Breast epithelium (tissue), 3 donors: ENCODE measurements at regions not wholly inside any gene's neighbourhood (a gene's known extent, or its start where the extent isn't known, plus 50 kb on each side); places are given as distances from the start of the nearest gene placed in this dataset.

Source experiments
- CTCF ChIP-seq, 3 donors: fragments of 450-650 bp; IDR thresholded peaks; one replicate each; pipeline ENCODE4 v1.5.1; 2016 to 2017; ENCODE audit warnings: antibody characterized with exemption in 3 of 3, mild to moderate bottlenecking in 3 of 3, moderate library complexity in 3 of 3
- POLR2A ChIP-seq: fragments of 450-650 bp; IDR thresholded peaks from one replicate; pipeline ENCODE4 v1.6.1; 2016; ENCODE audit warnings: antibody characterized with exemption, mild to moderate bottlenecking, moderate library complexity
- POLR2AphosphoS5 ChIP-seq, 3 donors: sonication (generic); formaldehyde crosslinking; IDR thresholded peaks; one replicate each; pipeline ENCODE4 v1.6.1; 2017; ENCODE audit warnings: antibody characterized with exemption in 3 of 3

GRCh38 chr4:19026281-19026680 lies 1004.7 kb upstream of the LCORL start:
- no peak for TF ChIP-seq CTCF (IDR thresholded peaks at IDR 0.05)
- TF ChIP-seq POLR2A, result no peak
- TF ChIP-seq POLR2AphosphoS5 (IDR thresholded peaks at IDR 0.05), result no peak
